ENCODE measurements at regions not wholly inside any gene's neighbourhood (a gene's known extent, or its start where the extent isn't known, plus 50 kb on each side); places are given as distances from the start of the nearest gene placed in this dataset.

DNA sequence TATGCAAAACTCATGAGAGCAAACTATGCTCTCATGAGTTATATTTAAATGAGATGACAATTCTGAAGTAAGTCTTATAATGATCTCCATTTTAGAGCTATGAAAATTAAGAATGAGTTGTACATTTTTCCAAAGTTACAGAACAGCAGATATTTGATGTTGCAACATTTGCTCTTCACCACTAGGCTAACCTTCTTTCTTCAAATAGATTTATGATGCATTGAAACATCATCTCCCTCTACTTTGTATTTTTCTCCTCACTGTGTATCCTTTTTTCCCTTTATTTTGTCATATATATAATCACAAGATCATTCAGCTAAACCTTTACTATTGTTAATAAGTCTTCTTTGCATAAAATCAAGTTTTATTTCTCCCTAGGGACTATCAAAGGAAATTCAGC lies 497.7 kb upstream of the TYRP1 start:
- TF ChIP-seq, protein P1, sequence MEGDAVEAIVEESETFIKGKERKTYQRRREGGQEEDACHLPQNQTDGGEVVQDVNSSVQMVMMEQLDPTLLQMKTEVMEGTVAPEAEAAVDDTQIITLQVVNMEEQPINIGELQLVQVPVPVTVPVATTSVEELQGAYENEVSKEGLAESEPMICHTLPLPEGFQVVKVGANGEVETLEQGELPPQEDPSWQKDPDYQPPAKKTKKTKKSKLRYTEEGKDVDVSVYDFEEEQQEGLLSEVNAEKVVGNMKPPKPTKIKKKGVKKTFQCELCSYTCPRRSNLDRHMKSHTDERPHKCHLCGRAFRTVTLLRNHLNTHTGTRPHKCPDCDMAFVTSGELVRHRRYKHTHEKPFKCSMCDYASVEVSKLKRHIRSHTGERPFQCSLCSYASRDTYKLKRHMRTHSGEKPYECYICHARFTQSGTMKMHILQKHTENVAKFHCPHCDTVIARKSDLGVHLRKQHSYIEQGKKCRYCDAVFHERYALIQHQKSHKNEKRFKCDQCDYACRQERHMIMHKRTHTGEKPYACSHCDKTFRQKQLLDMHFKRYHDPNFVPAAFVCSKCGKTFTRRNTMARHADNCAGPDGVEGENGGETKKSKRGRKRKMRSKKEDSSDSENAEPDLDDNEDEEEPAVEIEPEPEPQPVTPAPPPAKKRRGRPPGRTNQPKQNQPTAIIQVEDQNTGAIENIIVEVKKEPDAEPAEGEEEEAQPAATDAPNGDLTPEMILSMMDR (IDR thresholded peaks at IDR 0.05; ENCODE audit: insufficient read depth, low read length, missing control alignments): no peak

GRCh38 chr9:12204512-12204911 lies 488.7 kb upstream of the TYRP1 start:
- POLR2A ChIA-PET: no interaction called here
- DNase-seq (ENCODE audit: low read depth, low spot score): no peak
- CTCF ChIA-PET: no interaction called here
- no peak overlapping the region for H3K4me3 ChIP-seq (ENCODE audit: low read depth, low read length)
- TF ChIP-seq, protein P1 (IDR thresholded peaks at IDR 0.05; ENCODE audit: insufficient read depth, low read length, missing control alignments): no peak

More for the DNA sequence above, 497.7 kb upstream of the TYRP1 start:
- no peak for DNase-seq (ENCODE audit: low read depth, low spot score)
- H3K4me3 ChIP-seq (ENCODE audit: low read depth, low read length): no peak overlapping the region
- ChIA-PET CTCF (no interaction called here), POLR2A (no interaction called here)

- TF ChIP-seq, protein P1 (IDR thresholded peaks at IDR 0.05; ENCODE audit: insufficient read depth, low read length, missing control alignments): no peak
- ChIA-PET POLR2A (no interaction called here), CTCF (no interaction called here)
- DNase-seq (ENCODE audit: low read depth, low spot score): no peak
- no peak overlapping the region for H3K4me3 ChIP-seq (ENCODE audit: low read depth, low read length)
Measured at GRCh38 chr9:12212860-12213259, 480.3 kb upstream of the TYRP1 start.

DNA sequence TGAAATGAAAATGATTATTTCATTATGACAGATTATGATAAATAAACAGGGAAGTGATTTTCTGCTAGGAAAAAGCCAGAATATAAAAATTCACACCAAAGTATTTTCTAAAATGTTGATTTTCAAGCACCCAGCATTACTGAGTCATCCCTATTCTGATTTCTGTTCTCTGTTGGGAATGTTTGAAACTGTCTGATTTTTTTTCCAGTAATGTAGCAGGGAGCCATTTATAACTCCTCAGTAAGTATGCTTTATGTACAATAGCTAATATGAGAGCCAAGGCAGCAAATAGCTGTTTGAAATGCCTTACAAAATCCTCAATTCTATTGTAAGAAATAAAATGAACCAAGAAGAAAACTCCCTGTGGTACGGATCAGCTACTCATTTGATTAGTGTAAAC lies 471.7 kb upstream of the TYRP1 start:
- no peak overlapping the region for H3K4me3 ChIP-seq (ENCODE audit: low read depth, low read length)
- DNase-seq (ENCODE audit: low read depth, low spot score): no peak
- ChIA-PET CTCF (no interaction called here), POLR2A (no interaction called here)
- TF ChIP-seq, protein P1 (IDR thresholded peaks at IDR 0.05; ENCODE audit: insufficient read depth, low read length, missing control alignments): no peak

GRCh38 chr9:12224449-12224848 lies 468.7 kb upstream of the TYRP1 start:
- no peak overlapping the region for H3K4me3 ChIP-seq (ENCODE audit: low read depth, low read length)
- DNase-seq (ENCODE audit: low read depth, low spot score): no peak
- CTCF ChIA-PET: no interaction called here
- POLR2A ChIA-PET: no interaction called here
- TF ChIP-seq, protein P1 (IDR thresholded peaks at IDR 0.05; ENCODE audit: insufficient read depth, low read length, missing control alignments): no peak

DNA sequence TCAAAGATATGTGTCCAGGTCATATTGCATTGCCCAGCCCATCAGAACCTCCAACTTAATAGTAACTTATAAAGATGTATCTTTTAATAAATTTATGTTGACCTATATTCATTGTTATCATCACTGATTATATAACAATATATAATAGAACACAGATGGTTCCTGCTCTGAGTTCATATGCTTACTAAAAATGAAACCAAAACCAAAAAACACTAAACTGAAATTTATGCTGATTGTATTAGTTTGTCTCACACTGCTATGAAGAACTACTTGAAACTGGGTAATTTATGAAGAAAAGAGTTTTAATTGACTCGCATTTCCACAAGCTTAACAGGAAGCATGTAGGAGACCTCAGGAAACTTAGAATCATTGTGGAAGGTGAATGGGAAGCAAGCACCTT lies 462.5 kb upstream of the TYRP1 start:
- ChIA-PET POLR2A (no interaction called here), CTCF (no interaction called here)
- TF ChIP-seq, protein P1 (IDR thresholded peaks at IDR 0.05; ENCODE audit: insufficient read depth, low read length, missing control alignments): no peak
- DNase-seq (ENCODE audit: low read depth, low spot score): no peak
- no peak overlapping the region for H3K4me3 ChIP-seq (ENCODE audit: low read depth, low read length)

All from AG04449 (cell line).